Thyroid gland (tissue), 4 donors: ENCODE measurements at regions not wholly inside any gene's neighbourhood (a gene's known extent, or its start where the extent isn't known, plus 50 kb on each side); places are given as distances from the start of the nearest gene placed in this dataset.

Source experiments
- CTCF ChIP-seq, 6 experiments: fragments of 200-600 bp in 3 of 6; fragments of 450-650 bp in 3 of 6; sonication (generic) in 3 of 6; IDR thresholded peaks; one replicate each; pipeline ENCODE4 v1.5.1; 2016 to 2019; ENCODE audit warnings: antibody characterized with exemption in 6 of 6, mild to moderate bottlenecking in 2 of 6, inconsistent platforms in 1 of 6, moderate library complexity in 1 of 6
- POLR2A ChIP-seq, 2 donors: fragments of 450-650 bp; IDR thresholded peaks; one replicate each; pipeline ENCODE4 v1.6.1; 2017; ENCODE audit warnings: antibody characterized with exemption in 2 of 2, mild to moderate bottlenecking in 2 of 2, moderate library complexity in 1 of 2

GRCh38 chr9:86714999-86715398 lies 232.3 kb downstream of the GAS1 start:
- TF ChIP-seq CTCF (IDR thresholded peaks at IDR 0.05) (no peak), POLR2A (IDR thresholded peaks at IDR 0.05) (no peak)
